ENCODE measurements at regions not wholly inside any gene's neighbourhood (a gene's known extent, or its start where the extent isn't known, plus 50 kb on each side); places are given as distances from the start of the nearest gene placed in this dataset.

- TF ChIP-seq CTCF (IDR thresholded peaks at IDR 0.05; ENCODE audit: borderline replicate concordance, extremely low read depth, low read length, poor library complexity, severe bottlenecking), result no peak
- no peak for TF ChIP-seq EZH2 (IDR thresholded peaks at IDR 0.05; ENCODE audit: borderline replicate concordance, low read depth, low read length, severe bottlenecking)
Measured at GRCh38 chr6:169378620-169379381, 125.2 kb upstream of the THBS2 start.
